Hepatocyte (in vitro differentiated cells): ENCODE measurements at regions not wholly inside any gene's neighbourhood (a gene's known extent, or its start where the extent isn't known, plus 50 kb on each side); places are given as distances from the start of the nearest gene placed in this dataset.

ENCODE experiments used
- DNase-seq: peaks from one replicate; pipeline ENCODE4 v3.0.0-alpha.2; 2016; ENCODE audit warnings: low spot score
- H2AFZ ChIP-seq: fragments of 200-600 bp; sonication (generic); 2 replicates; pipeline ENCODE4 v1.6.0; 2016; ENCODE audit warnings: antibody characterized with exemption, mild to moderate bottlenecking
- H3K27ac ChIP-seq: fragments of 200-600 bp; sonication (generic); 2 replicates; pipeline ENCODE4 v1.5.1; 2016; ENCODE audit warnings: mild to moderate bottlenecking
- H3K27me3 ChIP-seq: fragments of 200-600 bp; sonication (generic); 2 replicates; pipeline ENCODE4 v1.6.1; 2016
- H3K36me3 ChIP-seq: fragments of 200-600 bp; sonication (generic); replicated peaks from 2 replicates; pipeline ENCODE4 v1.5.1; 2016; ENCODE audit warnings: low read depth; ENCODE audit not compliant: insufficient read depth
- H3K4me1 ChIP-seq: fragments of 200-600 bp; sonication (generic); 2 replicates; pipeline ENCODE4 v1.5.1; 2016; ENCODE audit warnings: mild to moderate bottlenecking, moderate library complexity; ENCODE audit not compliant: insufficient read depth
- H3K4me2 ChIP-seq: fragments of 200-600 bp; sonication (generic); 2 replicates; pipeline ENCODE4 v1.6.0; 2016
- H3K4me3 ChIP-seq: fragments of 200-600 bp; sonication (generic); 2 replicates; pipeline ENCODE4 v1.5.1; 2016; ENCODE audit warnings: mild to moderate bottlenecking
- H3K79me2 ChIP-seq: fragments of 200-600 bp; sonication (generic); 2 replicates; pipeline ENCODE4 v1.6.0; 2017; ENCODE audit warnings: mild to moderate bottlenecking
- H3K9me2 ChIP-seq: fragments of 200-600 bp; sonication (generic); replicated peaks from 2 replicates; pipeline ENCODE4 v1.6.0; 2017; ENCODE audit warnings: mild to moderate bottlenecking; ENCODE audit not compliant: insufficient read depth
- H3K9me3 ChIP-seq: fragments of 200-600 bp; sonication (generic); 2 replicates; pipeline ENCODE4 v1.5.1; 2016; ENCODE audit warnings: low read depth, mild to moderate bottlenecking
- H4K20me1 ChIP-seq: fragments of 200-600 bp; sonication (generic); 2 replicates; pipeline ENCODE4 v1.6.0; 2016; ENCODE audit warnings: mild to moderate bottlenecking; ENCODE audit not compliant: insufficient read depth, poor library complexity, severe bottlenecking
- EZH2 ChIP-seq: fragments of 200-600 bp; sonication (generic); IDR thresholded peaks from 2 replicates; pipeline ENCODE4 v1.6.1; 2016; ENCODE audit warnings: antibody characterized with exemption, mild to moderate bottlenecking, borderline replicate concordance
- EZH2phosphoT487 ChIP-seq: fragments of 200-600 bp; sonication (generic); IDR thresholded peaks from one replicate; pipeline ENCODE4 v1.6.1; 2018; ENCODE audit warnings: antibody characterized with exemption, mild to moderate bottlenecking, low read depth, moderate library complexity; ENCODE audit not compliant: unreplicated experiment, severe bottlenecking
- WGBS: methylation state at CpG from one replicate; pipeline ENCODE4 v1.1.6; 2016; ENCODE audit warnings: low lambda C conversion rate; ENCODE audit errors: missing lambda C conversion rate; 5-methylcytosine and 5-hydroxymethylcytosine counted together
- TF ChIP-seq, protein P1 (sequence below): fragments of 200-600 bp; sonication (generic); IDR thresholded peaks from 2 replicates; pipeline ENCODE4 v1.5.1; 2016; ENCODE audit warnings: antibody characterized with exemption, mild to moderate bottlenecking; ENCODE audit not compliant: poor library complexity

- Histone ChIP-seq H3K4me1 (no peaks in the 10 kb centered on the region), H3K4me3 (no peak overlapping the region), H3K9me3 (no peaks in the 10 kb centered on the region), H3K9me2 (no peaks in the 10 kb centered on the region), H3K79me2 (no peaks in the 10 kb centered on the region), H2AFZ (no peak overlapping the region), H3K36me3 (no peaks in the 10 kb centered on the region), H3K27me3 (no peaks in the 10 kb centered on the region), H4K20me1 (no peaks in the 10 kb centered on the region), H3K4me2 (no peak overlapping the region), H3K27ac (no peak overlapping the region)
- no peak for DNase-seq
- TF ChIP-seq, protein P1, sequence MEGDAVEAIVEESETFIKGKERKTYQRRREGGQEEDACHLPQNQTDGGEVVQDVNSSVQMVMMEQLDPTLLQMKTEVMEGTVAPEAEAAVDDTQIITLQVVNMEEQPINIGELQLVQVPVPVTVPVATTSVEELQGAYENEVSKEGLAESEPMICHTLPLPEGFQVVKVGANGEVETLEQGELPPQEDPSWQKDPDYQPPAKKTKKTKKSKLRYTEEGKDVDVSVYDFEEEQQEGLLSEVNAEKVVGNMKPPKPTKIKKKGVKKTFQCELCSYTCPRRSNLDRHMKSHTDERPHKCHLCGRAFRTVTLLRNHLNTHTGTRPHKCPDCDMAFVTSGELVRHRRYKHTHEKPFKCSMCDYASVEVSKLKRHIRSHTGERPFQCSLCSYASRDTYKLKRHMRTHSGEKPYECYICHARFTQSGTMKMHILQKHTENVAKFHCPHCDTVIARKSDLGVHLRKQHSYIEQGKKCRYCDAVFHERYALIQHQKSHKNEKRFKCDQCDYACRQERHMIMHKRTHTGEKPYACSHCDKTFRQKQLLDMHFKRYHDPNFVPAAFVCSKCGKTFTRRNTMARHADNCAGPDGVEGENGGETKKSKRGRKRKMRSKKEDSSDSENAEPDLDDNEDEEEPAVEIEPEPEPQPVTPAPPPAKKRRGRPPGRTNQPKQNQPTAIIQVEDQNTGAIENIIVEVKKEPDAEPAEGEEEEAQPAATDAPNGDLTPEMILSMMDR: no peak
- TF ChIP-seq EZH2phosphoT487 (no peak), EZH2 (no peak)
- 72% methylated on average over 3 of the region's 3 CpGs for WGBS
Measured at GRCh38 chr1:219833214-219833815, 95.0 kb downstream of the SLC30A10 start.

GRCh38 chr1:219826290-219826689 is 102.1 kb downstream of the SLC30A10 start:
- Histone ChIP-seq H3K36me3 (no peaks in the 10 kb centered on the region), H3K27me3 (no peaks in the 10 kb centered on the region), H3K27ac (no peak overlapping the region), H3K4me3 (no peak overlapping the region), H3K4me1 (no peaks in the 10 kb centered on the region), H3K9me3 (no peaks in the 10 kb centered on the region), H4K20me1 (no peaks in the 10 kb centered on the region), H3K9me2 (no peaks in the 10 kb centered on the region), H3K79me2 (no peaks in the 10 kb centered on the region), H3K4me2 (no peak overlapping the region), H2AFZ (no peak overlapping the region)
- WGBS: 65% methylated on average over 1 of the region's 1 CpG
- DNase-seq: no peak
- TF ChIP-seq EZH2 (no peak), EZH2phosphoT487 (no peak)
- TF ChIP-seq, protein P1: no peak

- TF ChIP-seq EZH2phosphoT487: no peak
- TF ChIP-seq EZH2: no peak
- TF ChIP-seq, protein P1: no peak
- H2AFZ ChIP-seq: no peak overlapping the region
- H3K9me2 ChIP-seq: no peaks in the 10 kb centered on the region
- no peaks in the 10 kb centered on the region for H3K36me3 ChIP-seq
- H3K27me3 ChIP-seq: no peaks in the 10 kb centered on the region
- no peaks in the 10 kb centered on the region for H3K79me2 ChIP-seq
- no peaks in the 10 kb centered on the region for H4K20me1 ChIP-seq
- H3K27ac ChIP-seq: no peak overlapping the region
- no peaks in the 10 kb centered on the region for H3K9me3 ChIP-seq
- H3K4me1 ChIP-seq: no peaks in the 10 kb centered on the region
- H3K4me2 ChIP-seq: no peak overlapping the region
- DNase-seq: no peak
- 82% methylated on average over 2 of the region's 2 CpGs for WGBS
- H3K4me3 ChIP-seq: no peak overlapping the region
Measured at GRCh38 chr1:219825355-219825754, 103.0 kb downstream of the SLC30A10 start.

DNA sequence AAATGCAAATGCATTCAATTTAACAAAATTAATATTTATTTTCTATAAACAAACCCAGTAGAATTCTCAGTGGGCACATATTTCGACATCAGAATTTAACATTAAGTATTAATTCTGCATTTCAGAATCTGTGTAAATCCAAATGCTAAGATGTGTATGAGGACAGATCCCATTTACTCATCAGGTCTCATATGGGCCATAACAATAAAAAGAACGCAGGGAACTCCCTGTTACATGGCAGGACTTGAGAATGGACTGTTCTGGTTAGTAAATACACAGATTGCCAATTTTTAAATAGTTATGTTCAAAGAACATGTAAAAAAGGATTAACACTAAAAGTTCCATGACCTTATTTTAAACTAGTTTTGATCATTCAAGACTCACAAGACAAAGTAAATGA is 104.0 kb downstream of the SLC30A10 start:
- no peaks in the 10 kb centered on the region for H4K20me1 ChIP-seq
- no peaks in the 10 kb centered on the region for H3K27me3 ChIP-seq
- no peaks in the 10 kb centered on the region for H3K9me3 ChIP-seq
- no peaks in the 10 kb centered on the region for H3K4me1 ChIP-seq
- no peak overlapping the region for H3K4me2 ChIP-seq
- no peaks in the 10 kb centered on the region for H3K9me2 ChIP-seq
- H3K27ac ChIP-seq: no peak overlapping the region
- TF ChIP-seq, protein P1: no peak
- TF ChIP-seq EZH2 (no peak), EZH2phosphoT487 (no peak)
- DNase-seq: no peak
- H3K79me2 ChIP-seq: no peaks in the 10 kb centered on the region
- no peak overlapping the region for H2AFZ ChIP-seq
- no peak overlapping the region for H3K4me3 ChIP-seq
- WGBS: 84% methylated on average over 2 of the region's 2 CpGs
- H3K36me3 ChIP-seq: no peaks in the 10 kb centered on the region
